Upper lobe of right lung (tissue), 1 donor: ENCODE measurements at regions not wholly inside any gene's neighbourhood (a gene's known extent, or its start where the extent isn't known, plus 50 kb on each side); places are given as distances from the start of the nearest gene placed in this dataset.

Experiments
- ATAC-seq: fragments of 200-7000 bp; cut with Tn5 transposase; one replicate; pipeline ENCODE4 v1.9.1; 2020; ENCODE audit warnings: mild to moderate bottlenecking, moderate library complexity
- DNase-seq: peaks from one replicate; pipeline ENCODE4 v3.0.0-alpha.2; 2020
- H3K27ac ChIP-seq: fragments of 200-600 bp; one replicate; pipeline ENCODE4 v1.8.0; 2022
- H3K27me3 ChIP-seq: fragments of 200-600 bp; one replicate; pipeline ENCODE4 v1.8.0; 2022; ENCODE audit warnings: mild to moderate bottlenecking
- H3K36me3 ChIP-seq: fragments of 200-600 bp; one replicate; pipeline ENCODE4 v1.8.0; 2022
- H3K4me1 ChIP-seq: fragments of 200-600 bp; one replicate; pipeline ENCODE4 v1.8.0; 2022
- H3K4me3 ChIP-seq: fragments of 200-600 bp; one replicate; pipeline ENCODE4 v1.8.0; 2022; ENCODE audit warnings: mild to moderate bottlenecking
- H3K9me3 ChIP-seq: fragments of 200-600 bp; one replicate; pipeline ENCODE4 v1.8.0; 2022
- CTCF ChIP-seq: fragments of 200-600 bp; IDR thresholded peaks from one replicate; pipeline ENCODE4 v1.8.0; 2022; ENCODE audit warnings: antibody characterized with exemption
- intact Hi-C: fragments of 100-400 bp; cut with DNase I; formaldehyde crosslinking; loops from one replicate; pipeline ENCODE4 v1.11.0; 2022
- donor health status: DM: no; HTN: yes; CAD: no; lungs with severe emphysema.

- Histone ChIP-seq H3K4me1 (peaks cover 7% of the 10 kb centered on the region), H3K9me3 (no peaks in the 10 kb centered on the region), H3K4me3 (no peak overlapping the region), H3K27ac (no peak overlapping the region), H3K36me3 (no peaks in the 10 kb centered on the region), H3K27me3 (no peaks in the 10 kb centered on the region)
- no peak for ATAC-seq
- intact Hi-C loops: no loop called here
- TF ChIP-seq CTCF: no peak
- no peak for DNase-seq
These were observed 383.8 kb upstream of the ZMIZ1 start for GRCh38 chr10:78684947-78685346.

GRCh38 chr10:78685466-78686103 lies 383.2 kb upstream of the ZMIZ1 start:
- no peaks in the 10 kb centered on the region for H3K36me3 ChIP-seq
- H3K27me3 ChIP-seq: no peaks in the 10 kb centered on the region
- peaks cover 7% of the 10 kb centered on the region for H3K4me1 ChIP-seq
- DNase-seq (no peak), ATAC-seq (no peak)
- intact Hi-C loops: no loop called here
- TF ChIP-seq CTCF: no peak
- H3K9me3 ChIP-seq: no peaks in the 10 kb centered on the region
- no peak overlapping the region for H3K27ac ChIP-seq
- no peak overlapping the region for H3K4me3 ChIP-seq

- no peaks in the 10 kb centered on the region for H3K36me3 ChIP-seq
- H3K27ac ChIP-seq: no peak overlapping the region
- H3K4me3 ChIP-seq: no peak overlapping the region
- intact Hi-C loops: no loop called here
- ATAC-seq: no peak
- H3K4me1 ChIP-seq: peaks cover 7% of the 10 kb centered on the region
- H3K9me3 ChIP-seq: no peaks in the 10 kb centered on the region
- no peak for DNase-seq
- H3K27me3 ChIP-seq: no peaks in the 10 kb centered on the region
- TF ChIP-seq CTCF: no peak
These were observed 382.2 kb upstream of the ZMIZ1 start for GRCh38 chr10:78686444-78687060.

- intact Hi-C loops: no loop called here
- DNase-seq (no peak), ATAC-seq (no peak)
- no peaks in the 10 kb centered on the region for H3K9me3 ChIP-seq
- no peak overlapping the region for H3K27ac ChIP-seq
- peaks cover 7% of the 10 kb centered on the region for H3K4me1 ChIP-seq
- H3K36me3 ChIP-seq: no peaks in the 10 kb centered on the region
- H3K27me3 ChIP-seq: no peaks in the 10 kb centered on the region
- TF ChIP-seq CTCF: no peak
- H3K4me3 ChIP-seq: no peak overlapping the region
These were observed 381.1 kb upstream of the ZMIZ1 start for GRCh38 chr10:78687626-78688025.

- Histone ChIP-seq H3K9me3 (no peaks in the 10 kb centered on the region), H3K4me3 (no peak overlapping the region), H3K27me3 (no peaks in the 10 kb centered on the region), H3K27ac (peak overlapping the region; percentile 3), H3K36me3 (no peaks in the 10 kb centered on the region), H3K4me1 (peaks cover 7% of the 10 kb centered on the region)
- no peak for TF ChIP-seq CTCF
- intact Hi-C loops: no loop called here
- DNase-seq: no peak
- ATAC-seq: no peak
These were observed 380.4 kb upstream of the ZMIZ1 start for GRCh38 chr10:78688230-78688900.
